CD4-positive, alpha-beta T cell treated with Interleukin-10 for 1 hour (primary cell): ENCODE measurements at regions not wholly inside any gene's neighbourhood (a gene's known extent, or its start where the extent isn't known, plus 50 kb on each side); places are given as distances from the start of the nearest gene placed in this dataset.
"Not testable (repeated sequence)": the region's sequence is repeated elsewhere in the genome, so short reads cannot be mapped to it uniquely, and the experiment has no call there.

ENCODE experiments used
- DNase-seq: peaks from one replicate; pipeline ENCODE4 v3.0.0-alpha.2; 2020

DNA sequence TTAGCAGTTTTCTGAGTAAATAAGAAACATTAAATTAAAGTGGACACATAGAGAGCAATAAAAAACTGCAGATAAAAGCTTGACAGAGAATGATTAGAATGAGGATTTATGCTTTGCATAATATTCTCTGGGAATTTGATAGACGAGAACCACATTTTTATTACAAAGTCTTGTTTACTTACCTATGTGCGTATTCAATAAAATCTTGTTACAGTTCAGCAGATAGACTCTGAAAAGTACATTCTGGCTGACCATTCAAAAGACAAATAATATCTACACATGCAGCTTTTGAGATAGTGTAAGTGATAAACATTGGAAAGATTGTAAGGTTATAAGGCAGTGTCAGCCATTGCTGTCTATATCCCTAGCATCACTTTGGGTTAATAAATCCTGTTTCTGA is 381.6 kb downstream of the NYAP2 start:
- no peak for DNase-seq

DNA sequence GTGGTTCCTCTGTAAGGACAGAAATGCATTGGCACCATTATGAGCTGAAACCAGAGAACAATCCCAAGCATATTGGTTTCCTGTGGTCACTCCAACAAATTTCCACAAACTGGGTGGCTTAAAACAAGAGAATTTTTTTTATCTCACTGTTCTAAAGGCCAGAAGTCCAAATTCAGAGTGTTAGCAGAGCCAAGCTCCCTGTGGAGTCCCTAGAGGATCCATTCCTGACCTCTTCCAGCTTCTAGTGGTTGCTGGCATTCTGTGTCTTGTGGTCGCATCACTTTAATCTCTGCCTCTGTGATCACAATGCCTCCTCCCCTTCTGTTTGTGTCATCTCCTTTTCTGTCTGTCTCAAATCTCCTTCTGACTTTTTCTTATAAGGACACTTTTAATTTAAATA is 380.3 kb downstream of the NYAP2 start:
- DNase-seq: no peak

DNA sequence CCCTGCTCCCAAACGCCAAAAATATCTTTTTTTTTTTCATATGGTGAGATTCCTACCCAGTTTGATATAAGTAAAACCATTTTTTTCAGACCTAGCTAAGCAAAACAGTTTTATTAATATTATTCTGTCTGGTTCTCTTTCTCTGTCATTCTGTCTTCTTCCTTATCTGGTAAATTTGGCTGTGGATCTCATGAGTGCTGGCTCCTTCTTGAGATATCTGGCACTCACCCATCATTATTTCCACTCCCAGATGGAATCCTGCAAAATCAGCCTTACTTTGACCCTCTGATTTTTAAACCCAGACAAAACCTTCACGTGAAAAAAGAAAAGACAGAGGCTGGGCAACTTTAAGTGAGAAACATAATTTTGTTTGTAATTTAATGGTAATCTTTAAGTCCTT is 373.6 kb downstream of the NYAP2 start:
- DNase-seq: no peak

DNA sequence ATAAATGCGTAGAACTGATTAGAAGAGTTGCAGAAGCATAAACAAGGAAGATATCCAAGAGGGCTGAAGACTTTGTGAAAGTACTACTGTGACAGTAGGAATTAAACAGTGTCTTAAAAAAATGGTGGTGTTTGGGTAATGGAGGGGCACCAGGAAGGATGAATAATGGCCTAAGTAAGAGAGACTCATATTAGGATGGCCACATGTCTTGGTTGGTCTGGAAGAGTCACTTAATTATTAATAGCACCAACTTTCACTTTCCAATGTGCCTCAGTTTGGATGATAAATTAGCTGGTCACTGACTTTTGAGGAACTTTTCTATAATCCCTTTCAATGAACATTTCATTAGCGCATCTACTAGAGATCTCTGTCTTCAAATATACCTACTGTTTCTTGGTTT is 372.2 kb downstream of the NYAP2 start:
- no peak for DNase-seq

DNA sequence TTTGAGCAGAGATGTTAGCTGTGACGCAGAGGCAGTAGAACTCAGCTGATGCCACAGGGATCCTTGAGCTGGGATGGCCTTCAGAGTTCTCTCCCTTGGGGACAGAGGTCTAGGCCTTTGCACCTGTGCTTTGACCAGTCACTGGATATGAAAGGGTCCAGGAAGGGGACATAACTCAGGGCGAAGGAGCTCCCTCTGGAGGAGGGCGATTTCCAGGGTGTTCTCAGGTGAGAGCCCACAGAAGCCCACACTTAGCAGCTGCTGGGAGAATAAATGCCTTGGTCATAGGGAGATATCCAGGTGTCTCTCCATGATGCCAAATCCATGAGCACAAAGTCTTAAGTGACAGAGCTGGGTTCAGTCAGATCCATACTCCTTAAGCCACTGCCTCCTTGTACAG is 369.2 kb downstream of the NYAP2 start:
- no peak for DNase-seq

DNA sequence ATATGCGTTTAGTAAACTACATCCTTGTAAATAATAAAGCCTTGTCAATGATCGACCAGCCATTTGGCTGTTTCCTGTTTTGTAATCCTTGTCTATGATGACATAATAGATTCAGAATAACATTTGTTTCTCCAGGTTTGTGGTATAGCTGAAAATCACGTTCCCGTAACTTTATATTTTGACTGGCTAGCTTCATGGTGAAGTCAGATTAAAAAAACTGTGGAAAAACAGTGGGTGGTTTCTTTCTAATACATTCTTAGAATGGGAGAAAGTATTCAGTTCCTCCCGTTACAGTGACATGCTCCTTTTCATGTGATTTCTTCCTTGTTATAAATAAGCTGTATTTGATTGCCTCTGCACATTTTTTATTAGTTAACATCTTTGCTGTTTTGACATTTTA is 366.9 kb downstream of the NYAP2 start:
- DNase-seq: no peak

DNA sequence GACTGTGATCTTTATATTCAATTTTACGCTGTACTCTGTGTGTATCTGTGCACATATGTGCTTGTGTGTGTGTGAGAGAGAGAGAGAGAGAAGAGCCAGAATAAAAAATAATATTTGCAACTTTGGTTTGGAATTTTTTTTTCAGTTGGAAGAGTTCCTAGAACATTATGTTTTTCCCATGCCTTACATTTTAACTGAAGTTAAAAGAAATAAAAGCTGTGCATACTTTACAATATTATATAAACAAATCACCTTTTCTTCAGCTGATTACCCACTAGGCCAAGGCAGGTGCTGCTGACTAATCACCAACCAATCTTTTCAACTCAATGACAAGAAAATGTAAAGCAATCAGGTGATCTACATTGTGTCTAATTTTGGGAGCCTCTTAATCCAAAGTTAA is 366.3 kb downstream of the NYAP2 start:
- DNase-seq: no peak

DNA sequence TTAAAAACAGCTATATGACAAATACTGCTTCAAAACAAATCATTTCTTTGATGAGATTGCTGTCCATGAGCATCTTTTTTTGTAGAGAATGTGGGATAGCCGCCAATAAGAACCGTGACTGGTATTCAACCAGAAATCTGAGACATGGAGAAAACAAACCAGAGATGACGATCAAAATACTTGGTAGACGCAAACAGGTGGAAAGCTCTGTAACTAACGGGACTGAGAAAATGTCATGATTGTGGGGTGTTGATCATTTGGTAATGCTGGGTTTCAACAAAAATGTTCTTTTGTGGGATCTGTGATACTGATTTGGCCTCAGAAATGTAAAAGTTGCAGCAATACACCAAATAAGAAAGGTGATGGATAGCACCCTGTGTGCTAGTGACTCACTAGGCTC is 364.8 kb downstream of the NYAP2 start:
- no peak for DNase-seq

DNA sequence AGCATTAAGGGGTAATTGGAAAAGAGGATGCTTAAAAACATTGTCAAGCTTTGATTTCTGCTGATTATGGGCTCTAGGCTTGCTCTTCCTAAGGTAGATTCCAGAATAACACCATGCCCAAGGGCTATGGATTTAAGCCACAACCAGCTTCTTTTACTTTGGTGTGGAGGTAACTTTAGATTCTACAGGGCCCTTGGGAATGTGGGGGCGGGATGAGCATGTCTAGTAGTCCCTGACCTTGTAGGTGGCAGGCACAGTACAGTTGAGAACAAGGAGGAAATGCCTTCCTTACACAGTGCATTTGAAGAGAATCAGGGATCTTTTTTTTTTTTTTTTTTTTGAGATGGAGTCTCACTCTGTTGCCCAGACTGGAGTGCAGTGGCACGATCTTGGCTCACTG is 364.2 kb downstream of the NYAP2 start:
- DNase-seq: no peak

DNA sequence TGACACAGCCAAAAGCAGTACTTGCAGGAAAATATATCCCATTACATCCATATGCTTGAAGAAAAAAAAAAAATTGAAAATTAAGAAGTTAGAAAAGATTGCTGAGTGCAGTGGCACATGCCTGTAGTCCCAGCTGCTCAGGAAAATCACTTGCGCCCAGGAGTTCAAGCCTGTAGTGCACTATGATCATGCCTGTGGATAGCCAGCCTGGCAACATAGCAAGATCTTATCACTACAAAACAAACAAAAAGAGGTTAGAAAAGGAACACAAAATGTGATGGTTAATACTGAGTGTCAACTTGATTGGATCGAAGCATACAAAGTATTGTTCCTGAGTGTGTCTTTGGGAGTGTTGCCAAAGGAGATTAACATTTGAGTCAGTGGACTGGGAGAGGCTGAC is 361.9 kb downstream of the NYAP2 start:
- no peak for DNase-seq

DNA sequence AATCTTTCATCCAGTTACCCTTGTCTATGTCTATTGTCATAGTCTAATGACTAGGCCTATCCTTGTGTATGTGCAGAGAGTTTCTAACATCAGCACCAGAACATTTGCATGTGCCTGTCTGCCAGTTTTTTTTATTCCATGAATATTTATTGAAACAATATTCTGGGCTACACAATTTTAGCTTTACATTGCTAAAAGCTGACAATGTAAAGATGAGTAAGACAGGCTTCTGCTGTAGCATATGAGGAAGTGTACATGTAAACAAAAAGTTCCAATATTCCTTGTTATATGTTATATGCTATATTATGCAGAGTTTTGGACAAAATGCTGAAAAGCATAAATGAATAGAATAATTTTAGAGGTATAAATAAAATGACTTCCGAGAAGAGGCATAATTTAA is 357.7 kb downstream of the NYAP2 start:
- DNase-seq: no peak

DNA sequence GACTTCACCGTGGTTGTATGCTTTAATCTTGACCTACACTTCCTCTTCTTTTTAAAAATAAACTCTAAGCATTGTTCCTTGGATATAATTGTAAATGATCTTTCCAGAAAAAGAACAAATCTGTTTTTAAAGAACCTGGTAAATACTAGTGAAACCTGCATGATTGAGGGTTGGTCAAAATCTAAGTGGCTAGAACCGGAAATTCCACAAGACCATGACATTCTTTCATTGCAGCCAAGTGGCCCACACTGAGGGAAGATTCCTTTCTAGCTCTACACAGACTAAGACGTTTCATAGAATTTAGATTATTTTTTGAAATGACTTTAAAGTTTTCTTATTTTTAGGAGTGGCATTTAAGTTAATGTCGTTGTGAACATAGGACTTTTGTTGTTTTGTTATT is 356.7 kb downstream of the NYAP2 start:
- no peak for DNase-seq

DNA sequence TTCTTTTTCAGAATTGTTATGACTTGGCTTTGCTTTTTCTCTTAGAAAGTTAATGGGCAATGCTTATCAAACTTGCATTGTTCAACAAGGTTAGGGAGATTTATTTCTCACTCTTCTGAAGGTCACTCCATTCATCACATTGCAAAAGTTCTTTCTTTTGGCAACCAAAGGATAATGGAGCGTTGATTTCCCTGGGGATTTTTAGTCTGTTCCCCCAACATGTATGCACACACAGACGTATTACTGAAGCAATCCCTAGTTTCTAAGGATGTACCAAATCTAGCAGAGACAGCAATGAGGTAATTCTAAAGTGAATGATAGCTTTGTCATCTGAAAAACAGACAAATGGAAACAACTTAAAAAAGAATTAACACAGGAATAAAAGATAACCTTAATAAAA is 349.1 kb downstream of the NYAP2 start:
- no peak for DNase-seq

DNA sequence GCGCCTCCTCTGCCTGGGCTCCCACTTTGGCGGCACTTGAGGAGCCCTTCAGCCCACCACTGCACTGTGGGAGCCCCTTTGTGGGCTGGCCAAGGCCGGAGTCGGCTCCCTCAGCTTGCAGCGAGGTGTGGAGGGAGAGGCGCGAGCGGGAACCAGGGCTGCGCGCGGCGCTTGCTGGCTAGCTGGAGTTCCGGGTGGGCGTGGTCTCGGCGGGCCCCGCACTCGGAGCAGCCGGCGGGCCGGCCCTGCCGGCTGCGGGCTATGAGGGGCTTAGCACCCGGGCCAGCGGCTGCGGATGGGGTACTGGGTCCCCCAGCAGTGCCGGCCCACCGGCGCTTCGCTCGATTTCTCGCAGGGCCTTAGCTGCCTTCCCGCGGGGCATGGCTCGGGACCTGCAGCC is 344.5 kb downstream of the NYAP2 start:
- not testable (repeated sequence) for DNase-seq

DNA sequence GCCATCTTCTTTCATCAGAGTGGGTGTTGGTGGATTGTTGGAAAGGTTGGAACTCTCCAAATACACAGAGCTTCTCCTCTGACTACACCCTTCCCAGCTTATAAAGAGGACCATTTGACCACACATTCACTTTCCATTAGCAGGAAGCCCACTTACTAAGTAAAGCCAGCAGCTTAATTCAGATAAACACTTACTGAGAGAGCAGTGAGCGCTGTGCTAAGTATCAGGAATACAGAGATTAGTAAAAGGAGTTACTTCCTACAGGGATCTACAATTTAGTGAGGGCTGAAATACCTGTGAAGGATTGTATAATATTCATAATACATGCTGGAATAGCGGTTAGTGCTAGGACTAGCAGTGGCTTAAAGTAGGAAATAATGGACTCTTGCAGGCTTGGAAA is 343.0 kb downstream of the NYAP2 start:
- DNase-seq: no peak

DNA sequence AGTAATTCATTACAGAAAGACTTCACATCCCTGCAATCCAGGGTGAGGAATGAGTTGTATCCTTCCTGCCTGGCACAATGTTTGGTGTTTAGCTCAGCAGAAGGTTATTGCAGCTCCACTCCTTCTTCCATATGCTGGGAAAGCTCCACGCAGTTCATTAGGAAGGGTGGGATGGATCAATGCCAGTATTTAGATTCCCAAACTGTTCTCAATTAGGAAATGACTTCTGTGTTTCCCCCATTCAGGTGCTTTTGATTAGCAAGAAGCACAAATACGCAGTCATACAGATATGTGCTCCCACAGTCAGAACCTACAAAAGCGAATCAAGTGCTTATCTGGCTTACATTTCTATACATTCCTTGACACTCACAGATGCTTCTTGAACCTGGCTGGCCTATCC is 340.6 kb downstream of the NYAP2 start:
- no peak for DNase-seq

DNA sequence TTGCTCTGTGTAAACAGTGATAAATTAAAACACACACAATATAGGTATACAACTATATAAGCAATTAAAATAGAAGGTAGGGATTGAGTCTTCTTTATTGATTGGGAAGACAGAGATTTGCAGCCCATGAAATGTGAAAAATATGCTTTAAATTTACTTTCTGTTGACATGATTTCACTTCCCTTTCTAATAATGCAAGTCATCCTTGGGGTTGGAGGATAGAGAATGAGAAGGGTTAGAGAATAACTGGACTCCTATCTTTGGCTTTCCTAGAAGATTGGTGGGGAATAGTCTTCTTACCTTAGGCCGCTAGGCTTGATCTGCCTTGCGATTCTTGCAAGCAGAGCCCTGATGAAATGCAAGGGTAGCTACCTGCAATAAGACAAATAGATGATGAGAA is 339.8 kb downstream of the NYAP2 start:
- no peak for DNase-seq

DNA sequence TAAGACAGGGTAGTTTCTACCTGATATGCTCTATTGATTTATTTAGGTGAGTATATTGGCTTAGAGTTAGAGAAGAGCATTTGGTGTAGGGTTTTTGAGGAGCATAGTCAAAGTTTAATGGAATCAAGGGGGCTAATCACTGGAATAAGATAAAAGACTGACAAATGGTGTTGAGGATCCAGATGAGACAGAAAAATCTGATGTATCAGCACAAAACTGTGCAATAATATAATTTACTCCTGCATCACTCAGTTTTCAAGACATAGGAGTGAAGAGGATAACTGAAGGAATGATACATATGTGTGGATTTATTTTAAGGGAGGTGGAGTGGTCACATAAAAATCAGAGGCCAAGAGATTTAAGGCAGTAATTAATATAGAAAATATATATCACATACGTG is 339.2 kb downstream of the NYAP2 start:
- DNase-seq: no peak

DNA sequence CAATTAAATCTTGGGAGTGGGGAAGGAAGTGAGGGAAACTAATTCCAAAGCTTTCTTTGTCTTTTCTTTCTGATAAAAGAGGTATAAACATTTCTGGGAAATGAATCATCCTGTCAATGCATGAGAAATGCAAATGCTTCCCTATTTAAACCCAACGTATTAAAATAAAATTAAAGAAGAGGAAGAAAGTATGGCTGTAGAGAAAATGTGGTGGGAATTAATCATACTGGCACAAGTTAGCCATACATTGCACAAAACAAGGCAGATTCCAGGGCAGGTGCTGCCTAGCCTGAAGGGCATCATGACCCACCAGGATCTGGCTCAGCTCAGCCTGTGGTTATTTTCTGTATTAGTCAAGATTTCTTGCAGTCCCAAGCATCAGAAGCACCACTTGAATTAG is 338.0 kb downstream of the NYAP2 start:
- DNase-seq: no peak

DNA sequence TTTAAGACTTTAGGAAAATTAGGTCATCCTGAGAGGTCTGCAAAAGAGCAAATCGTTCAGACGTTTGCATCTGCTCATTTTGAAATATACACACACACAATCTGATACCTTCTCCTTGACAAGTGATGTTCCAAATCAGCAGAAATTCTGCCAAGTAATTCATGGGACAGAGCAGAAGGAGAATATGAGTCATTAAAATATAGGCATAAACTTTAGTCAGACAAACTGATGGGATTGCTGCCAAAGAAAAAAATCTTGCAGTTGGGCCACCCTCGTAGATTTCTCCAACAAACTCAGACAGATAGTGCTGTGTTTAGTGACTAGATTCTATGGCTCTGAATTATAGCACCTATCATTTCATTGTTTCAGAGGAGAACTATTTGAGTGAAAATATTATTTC is 336.3 kb downstream of the NYAP2 start:
- no peak for DNase-seq

DNA sequence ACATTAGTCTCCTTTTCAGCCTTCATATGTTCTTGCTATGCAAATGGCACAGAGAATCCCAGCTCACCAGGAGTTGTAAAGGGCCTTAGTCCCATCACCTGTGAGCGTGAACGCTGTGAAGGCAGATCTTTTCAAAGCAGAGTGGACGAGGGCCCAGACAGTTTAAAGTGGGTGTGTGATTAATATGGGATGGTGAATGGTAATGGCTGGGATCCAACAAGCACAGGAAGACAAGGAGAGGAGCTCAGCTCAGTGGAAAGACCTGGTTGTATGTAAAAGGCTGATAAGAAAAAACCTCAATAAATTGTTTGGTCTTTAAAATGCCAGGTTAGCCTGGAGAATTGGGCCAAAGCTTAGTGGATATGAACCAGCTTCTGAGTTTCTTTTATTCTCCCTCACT is 326.2 kb downstream of the NYAP2 start:
- DNase-seq: no peak
